ENCODE measurements at regions not wholly inside any gene's neighbourhood (a gene's known extent, or its start where the extent isn't known, plus 50 kb on each side); places are given as distances from the start of the nearest gene placed in this dataset.

DNA sequence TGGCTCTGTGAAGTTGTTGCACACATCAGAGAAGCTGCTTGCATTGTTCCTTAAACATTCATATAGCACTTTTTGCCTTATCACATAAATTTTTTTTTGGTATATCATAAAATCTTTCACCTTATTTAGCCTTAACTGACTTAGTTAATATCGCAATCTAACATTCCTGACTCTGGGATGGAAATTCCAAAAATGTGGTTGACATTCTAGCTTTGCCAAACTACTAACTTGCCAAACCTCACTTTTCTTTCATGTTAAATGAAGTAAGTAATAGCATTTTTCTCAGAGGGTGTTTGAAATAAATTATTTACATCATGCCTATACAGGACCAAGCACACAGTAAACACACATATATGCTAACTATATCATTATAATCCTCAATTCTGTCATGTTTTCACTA, 736.9 kb upstream of the PCDH9 start:
- H3K79me2 ChIP-seq (ENCODE audit: insufficient read depth): no peaks in the 10 kb centered on the region
- no peak overlapping the region for H3K4me2 ChIP-seq (ENCODE audit: unreplicated experiment)
- no peaks in the 10 kb centered on the region for H3F3A ChIP-seq (ENCODE audit: insufficient read depth)
- H4K20me1 ChIP-seq (ENCODE audit: insufficient read depth): no peaks in the 10 kb centered on the region
- DNase-seq: no peak
- no peaks in the 10 kb centered on the region for H3K9me3 ChIP-seq (ENCODE audit: low read depth)
- no peaks in the 10 kb centered on the region for H3K4me1 ChIP-seq (ENCODE audit: insufficient read depth)
- H2AFZ ChIP-seq: no peak overlapping the region
- no peaks in the 10 kb centered on the region for H3K27me3 ChIP-seq (replicated peaks; ENCODE audit: insufficient read depth)
- H3K36me3 ChIP-seq (ENCODE audit: low read depth): no peaks in the 10 kb centered on the region
- H3K9ac ChIP-seq: no peak overlapping the region
- H3K4me3 ChIP-seq: no peak overlapping the region
- WGBS, 2 experiments (ENCODE audit: low coverage in 1 of 2, low lambda C conversion rate in 2 of 2, missing lambda C conversion rate in 2 of 2): 21 to 26% methylated on average over 1 of the region's 1 CpG
- TF ChIP-seq EZH2 (IDR thresholded peaks at IDR 0.05; ENCODE audit: insufficient read depth, poor library complexity, severe bottlenecking): no peak
- TF ChIP-seq EZH2phosphoT487 (IDR thresholded peaks at IDR 0.05; ENCODE audit: insufficient read depth, low read depth): no peak
- H3K27ac ChIP-seq: no peak overlapping the region
- in situ Hi-C loops (cut with MboI): no loop called here
- H3K9me2 ChIP-seq (ENCODE audit: insufficient read depth): no peaks in the 10 kb centered on the region

DNA sequence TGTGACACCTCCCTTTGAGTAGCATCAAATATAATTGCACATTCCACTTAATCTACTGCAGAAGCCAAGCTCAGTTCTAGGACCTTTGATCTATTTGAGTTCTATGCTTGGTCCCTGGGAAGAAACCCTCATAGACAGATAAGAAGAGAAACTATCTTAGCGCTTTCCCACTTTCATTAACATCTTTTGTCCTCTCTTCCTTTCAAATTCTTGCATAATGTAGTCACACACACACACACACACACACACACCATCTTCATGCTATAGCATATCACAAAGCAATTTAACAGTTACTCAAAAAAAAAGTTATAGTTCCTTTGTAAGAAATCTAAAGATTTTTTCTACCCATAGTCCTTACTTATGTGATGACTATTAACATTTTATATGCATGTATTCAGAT, 735.9 kb upstream of the PCDH9 start:
- Histone ChIP-seq H3K27ac (no peak overlapping the region), H2AFZ (no peak overlapping the region), H4K20me1 (ENCODE audit: insufficient read depth) (no peaks in the 10 kb centered on the region), H3K9me3 (ENCODE audit: low read depth) (no peaks in the 10 kb centered on the region), H3K4me1 (ENCODE audit: insufficient read depth) (no peaks in the 10 kb centered on the region), H3K79me2 (ENCODE audit: insufficient read depth) (no peaks in the 10 kb centered on the region), H3K4me3 (no peak overlapping the region), H3K9ac (no peak overlapping the region), H3K36me3 (ENCODE audit: low read depth) (no peaks in the 10 kb centered on the region), H3K4me2 (ENCODE audit: unreplicated experiment) (no peak overlapping the region), H3K9me2 (ENCODE audit: insufficient read depth) (no peaks in the 10 kb centered on the region), H3K27me3 (replicated peaks; ENCODE audit: insufficient read depth) (no peaks in the 10 kb centered on the region), H3F3A (ENCODE audit: insufficient read depth) (no peaks in the 10 kb centered on the region)
- TF ChIP-seq EZH2 (IDR thresholded peaks at IDR 0.05; ENCODE audit: insufficient read depth, poor library complexity, severe bottlenecking) (no peak), EZH2phosphoT487 (IDR thresholded peaks at IDR 0.05; ENCODE audit: insufficient read depth, low read depth) (no peak)
- DNase-seq: no peak
- 21 to 25% methylated on average over 1 of the region's 1 CpG for WGBS, 2 experiments (ENCODE audit: low coverage in 1 of 2, low lambda C conversion rate in 2 of 2, missing lambda C conversion rate in 2 of 2)
- in situ Hi-C loops (cut with MboI): no loop called here

DNA sequence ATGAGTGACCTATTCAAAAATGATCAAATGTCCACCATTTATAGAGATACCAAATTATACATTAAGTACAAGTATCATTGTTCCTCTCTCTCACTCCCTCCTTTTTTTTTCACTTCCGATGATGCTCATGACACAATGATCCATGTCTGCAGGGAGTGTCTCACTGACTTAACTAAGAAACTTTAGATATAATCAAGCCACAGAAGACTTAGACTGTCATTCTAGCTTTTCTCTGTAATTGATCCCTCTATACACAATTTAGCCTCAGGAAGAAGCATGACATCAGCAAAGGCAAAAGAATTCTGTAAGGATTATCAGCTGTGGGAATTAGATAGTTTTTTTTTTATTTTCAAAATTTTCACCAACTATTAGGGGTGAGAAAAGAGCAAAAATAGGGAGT, 734.9 kb upstream of the PCDH9 start:
- Histone ChIP-seq H3F3A (ENCODE audit: insufficient read depth) (no peaks in the 10 kb centered on the region), H3K9me3 (ENCODE audit: low read depth) (no peaks in the 10 kb centered on the region), H3K4me1 (ENCODE audit: insufficient read depth) (no peaks in the 10 kb centered on the region), H3K36me3 (ENCODE audit: low read depth) (no peaks in the 10 kb centered on the region), H3K79me2 (ENCODE audit: insufficient read depth) (no peaks in the 10 kb centered on the region), H3K4me2 (ENCODE audit: unreplicated experiment) (no peak overlapping the region), H4K20me1 (ENCODE audit: insufficient read depth) (no peaks in the 10 kb centered on the region), H3K27ac (no peak overlapping the region), H3K4me3 (no peak overlapping the region), H3K27me3 (replicated peaks; ENCODE audit: insufficient read depth) (no peaks in the 10 kb centered on the region), H3K9ac (no peak overlapping the region), H2AFZ (no peak overlapping the region), H3K9me2 (ENCODE audit: insufficient read depth) (no peaks in the 10 kb centered on the region)
- WGBS, 2 experiments (ENCODE audit: low coverage in 1 of 2, low lambda C conversion rate in 2 of 2, missing lambda C conversion rate in 2 of 2): 24 to 49% methylated on average over 1 of the region's 1 CpG
- in situ Hi-C loops (cut with MboI): no loop called here
- TF ChIP-seq EZH2 (IDR thresholded peaks at IDR 0.05; ENCODE audit: insufficient read depth, poor library complexity, severe bottlenecking) (no peak), EZH2phosphoT487 (IDR thresholded peaks at IDR 0.05; ENCODE audit: insufficient read depth, low read depth) (no peak)
- no peak for DNase-seq

DNA sequence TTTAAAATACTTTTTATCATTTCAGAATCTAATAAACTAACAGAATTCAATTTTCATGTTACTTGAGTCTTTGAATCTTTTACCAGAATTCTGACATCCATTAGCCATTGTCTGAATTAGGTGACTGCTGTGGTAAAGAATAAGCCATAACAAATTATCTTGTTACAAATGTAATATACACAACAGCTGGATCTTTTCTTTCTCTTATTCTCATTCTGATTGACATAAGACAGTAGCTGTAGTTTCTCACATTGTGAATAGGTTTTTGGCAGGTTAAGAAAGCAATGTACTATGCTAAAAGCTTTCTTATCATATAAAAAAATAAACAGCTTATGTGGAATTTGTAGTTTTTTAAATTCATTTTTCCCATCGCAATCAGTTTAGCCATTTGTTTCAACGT, 734.0 kb upstream of the PCDH9 start:
- in situ Hi-C loops (cut with MboI): no loop called here
- Histone ChIP-seq H3K27me3 (replicated peaks; ENCODE audit: insufficient read depth) (no peaks in the 10 kb centered on the region), H3K9me3 (ENCODE audit: low read depth) (no peaks in the 10 kb centered on the region), H3K4me3 (no peak overlapping the region), H3F3A (ENCODE audit: insufficient read depth) (no peaks in the 10 kb centered on the region), H3K79me2 (ENCODE audit: insufficient read depth) (no peaks in the 10 kb centered on the region), H3K4me2 (ENCODE audit: unreplicated experiment) (no peak overlapping the region), H2AFZ (no peak overlapping the region), H3K9ac (no peak overlapping the region), H4K20me1 (ENCODE audit: insufficient read depth) (no peaks in the 10 kb centered on the region), H3K9me2 (ENCODE audit: insufficient read depth) (no peaks in the 10 kb centered on the region), H3K27ac (no peak overlapping the region), H3K4me1 (ENCODE audit: insufficient read depth) (no peaks in the 10 kb centered on the region), H3K36me3 (ENCODE audit: low read depth) (no peaks in the 10 kb centered on the region)
- DNase-seq: no peak
- 13 to 34% methylated on average over 2 of the region's 2 CpGs for WGBS, 2 experiments (ENCODE audit: low coverage in 1 of 2, low lambda C conversion rate in 2 of 2, missing lambda C conversion rate in 2 of 2)
- no peak for TF ChIP-seq EZH2phosphoT487 (IDR thresholded peaks at IDR 0.05; ENCODE audit: insufficient read depth, low read depth)
- TF ChIP-seq EZH2 (IDR thresholded peaks at IDR 0.05; ENCODE audit: insufficient read depth, poor library complexity, severe bottlenecking): no peak

DNA sequence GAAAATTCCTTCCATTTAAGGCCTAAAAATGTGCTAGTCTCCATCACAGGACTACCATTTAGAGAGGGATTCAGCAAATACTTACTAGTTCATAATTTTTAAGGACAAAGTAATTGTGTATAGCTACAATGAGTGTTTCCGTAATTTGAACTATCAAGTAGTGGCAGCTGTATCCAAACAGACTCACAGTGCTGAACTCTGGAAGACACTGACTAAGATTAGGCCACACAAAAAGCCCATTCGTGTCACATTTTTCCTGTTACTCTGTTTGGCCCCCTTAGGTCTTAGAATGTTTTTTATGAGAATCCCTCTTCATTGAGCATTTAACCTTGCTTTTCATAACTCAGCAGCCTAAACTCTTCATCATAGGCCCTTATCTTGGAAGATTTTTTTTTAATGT, 731.2 kb upstream of the PCDH9 start:
- Histone ChIP-seq H3K9me3 (ENCODE audit: low read depth) (no peaks in the 10 kb centered on the region), H4K20me1 (ENCODE audit: insufficient read depth) (no peaks in the 10 kb centered on the region), H3K4me3 (no peak overlapping the region), H3K27ac (no peak overlapping the region), H3F3A (ENCODE audit: insufficient read depth) (no peaks in the 10 kb centered on the region), H3K9me2 (ENCODE audit: insufficient read depth) (no peaks in the 10 kb centered on the region), H2AFZ (no peak overlapping the region), H3K79me2 (ENCODE audit: insufficient read depth) (no peaks in the 10 kb centered on the region), H3K36me3 (ENCODE audit: low read depth) (no peaks in the 10 kb centered on the region), H3K4me2 (ENCODE audit: unreplicated experiment) (no peak overlapping the region), H3K4me1 (ENCODE audit: insufficient read depth) (no peaks in the 10 kb centered on the region), H3K27me3 (replicated peaks; ENCODE audit: insufficient read depth) (no peaks in the 10 kb centered on the region), H3K9ac (no peak overlapping the region)
- in situ Hi-C loops (cut with MboI): no loop called here
- WGBS, 2 experiments (ENCODE audit: low coverage in 1 of 2, low lambda C conversion rate in 2 of 2, missing lambda C conversion rate in 2 of 2): 14 to 23% methylated on average over 2 of the region's 2 CpGs
- TF ChIP-seq EZH2 (IDR thresholded peaks at IDR 0.05; ENCODE audit: insufficient read depth, poor library complexity, severe bottlenecking): no peak
- DNase-seq: no peak

Data from GM23248 (cell line).